ENCODE measurements at regions not wholly inside any gene's neighbourhood (a gene's known extent, or its start where the extent isn't known, plus 50 kb on each side); places are given as distances from the start of the nearest gene placed in this dataset.
"Not testable (repeated sequence)": the region's sequence is repeated elsewhere in the genome, so short reads cannot be mapped to it uniquely, and the experiment has no call there.

- Mint-ChIP-seq H3K9me3 (peaks cover under 1% of the 10 kb centered on the region), H3K4me3 (no peak overlapping the region), H3K27ac (no peak overlapping the region), H3K36me3 (ENCODE audit: low read depth) (no peaks in the 10 kb centered on the region), H3K27me3 (no peaks in the 10 kb centered on the region), H3K4me1 (no peaks in the 10 kb centered on the region)
- intact Hi-C loops (cut with micrococcal nuclease) = no loop called here
- no peak for DNase-seq
Observed at GRCh38 chr5:15133456-15133965, 261.9 kb upstream of the ANKH start.

GRCh38 chr5:15132816-15133405 is 261.3 kb upstream of the ANKH start:
- no peak overlapping the region for H3K4me3 Mint-ChIP-seq
- H3K9me3 Mint-ChIP-seq = peaks cover 3% of the 10 kb centered on the region
- no peaks in the 10 kb centered on the region for H3K27me3 Mint-ChIP-seq
- no peaks in the 10 kb centered on the region for H3K4me1 Mint-ChIP-seq
- no peak overlapping the region for H3K27ac Mint-ChIP-seq
- no peaks in the 10 kb centered on the region for H3K36me3 Mint-ChIP-seq (ENCODE audit: low read depth)
- no peak for DNase-seq
- intact Hi-C loops (cut with micrococcal nuclease) = no loop called here

- Mint-ChIP-seq H3K36me3 (ENCODE audit: low read depth) (no peaks in the 10 kb centered on the region), H3K4me3 (no peak overlapping the region), H3K27ac (no peak overlapping the region), H3K4me1 (no peaks in the 10 kb centered on the region), H3K9me3 (peaks cover 3% of the 10 kb centered on the region), H3K27me3 (no peaks in the 10 kb centered on the region)
- DNase-seq = no peak
- intact Hi-C loops (cut with micrococcal nuclease) = no loop called here
Observed at GRCh38 chr5:15131909-15132308, 260.3 kb upstream of the ANKH start.

GRCh38 chr5:15124871-15125568 is 253.4 kb upstream of the ANKH start:
- H3K27me3 Mint-ChIP-seq = no peaks in the 10 kb centered on the region
- no peak for DNase-seq
- no peak overlapping the region for H3K4me3 Mint-ChIP-seq
- no peak overlapping the region for H3K27ac Mint-ChIP-seq
- no peaks in the 10 kb centered on the region for H3K36me3 Mint-ChIP-seq (ENCODE audit: low read depth)
- intact Hi-C loops (cut with micrococcal nuclease) = no loop called here
- no peaks in the 10 kb centered on the region for H3K4me1 Mint-ChIP-seq
- H3K9me3 Mint-ChIP-seq = peaks cover 3% of the 10 kb centered on the region

DNA sequence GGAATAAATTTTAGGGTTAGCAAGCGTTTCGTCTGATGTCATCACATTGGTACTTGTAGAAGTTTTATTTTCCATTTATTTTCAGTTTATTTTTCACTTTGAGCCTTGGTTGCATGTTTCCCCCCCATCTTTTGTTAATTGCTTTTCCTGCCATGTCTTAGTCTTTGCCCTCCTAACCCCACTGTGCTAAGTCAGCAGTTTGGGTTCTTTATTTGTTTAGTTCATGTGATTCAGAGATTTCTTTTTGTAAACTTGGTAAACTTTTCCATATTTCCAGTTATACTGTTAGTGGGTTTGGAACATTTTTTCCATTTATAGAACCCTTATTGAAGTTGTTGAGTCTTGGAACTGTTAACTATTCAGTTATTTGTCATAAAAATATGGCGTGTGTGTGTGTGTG is 252.9 kb upstream of the ANKH start:
- DNase-seq = no peak
- H3K4me3 Mint-ChIP-seq = no peak overlapping the region
- H3K27me3 Mint-ChIP-seq = no peaks in the 10 kb centered on the region
- no peaks in the 10 kb centered on the region for H3K4me1 Mint-ChIP-seq
- intact Hi-C loops (cut with micrococcal nuclease) = no loop called here
- no peaks in the 10 kb centered on the region for H3K36me3 Mint-ChIP-seq (ENCODE audit: low read depth)
- no peak overlapping the region for H3K27ac Mint-ChIP-seq
- peaks cover 3% of the 10 kb centered on the region for H3K9me3 Mint-ChIP-seq

DNA sequence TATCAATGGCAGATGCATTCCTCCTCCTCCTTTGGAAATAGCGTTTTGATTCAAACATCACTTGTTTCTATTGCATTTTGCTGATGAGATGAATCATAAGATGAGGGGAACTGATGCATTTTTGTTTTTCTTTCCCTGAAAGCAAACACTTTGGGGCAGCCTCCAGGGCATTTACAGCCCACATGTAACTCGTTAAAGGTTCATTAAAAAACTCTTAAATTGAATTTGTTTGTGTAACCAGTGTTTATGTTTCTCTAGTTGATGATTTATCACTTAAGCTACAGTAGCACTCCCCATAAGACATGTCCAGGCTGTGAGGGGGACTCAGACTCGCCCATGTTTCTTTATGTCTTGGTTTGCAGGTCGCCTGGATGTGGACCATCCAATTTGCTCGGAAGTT is 246.1 kb upstream of the ANKH start:
- intact Hi-C loops (cut with micrococcal nuclease) = no loop called here
- no peaks in the 10 kb centered on the region for H3K4me1 Mint-ChIP-seq
- no peaks in the 10 kb centered on the region for H3K9me3 Mint-ChIP-seq
- no peak for DNase-seq
- H3K27ac Mint-ChIP-seq = no peak overlapping the region
- H3K36me3 Mint-ChIP-seq (ENCODE audit: low read depth) = no peaks in the 10 kb centered on the region
- H3K27me3 Mint-ChIP-seq = no peaks in the 10 kb centered on the region
- H3K4me3 Mint-ChIP-seq = no peak overlapping the region

DNA sequence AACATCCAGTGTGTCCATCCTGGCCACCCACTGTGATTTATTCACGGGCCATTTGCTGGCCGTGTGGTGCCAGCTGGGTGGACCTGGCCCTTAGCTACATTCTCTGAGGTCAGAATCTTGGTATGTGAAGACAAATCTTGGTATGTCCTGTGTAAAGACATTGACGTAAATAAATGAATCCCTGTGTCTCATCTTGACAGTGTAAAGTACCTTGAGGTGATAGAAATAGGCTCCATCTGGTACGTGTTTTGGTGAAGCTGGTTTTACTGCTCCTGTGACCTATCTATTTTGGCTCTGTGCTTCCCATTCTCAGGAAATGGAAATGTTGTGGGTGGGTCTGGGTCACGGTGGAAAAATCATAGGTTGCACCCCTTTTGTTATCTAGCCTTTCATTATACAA is 245.4 kb upstream of the ANKH start:
- no peaks in the 10 kb centered on the region for H3K4me1 Mint-ChIP-seq
- H3K4me3 Mint-ChIP-seq = no peak overlapping the region
- no peak for DNase-seq
- no peak overlapping the region for H3K27ac Mint-ChIP-seq
- intact Hi-C loops (cut with micrococcal nuclease) = no loop called here
- no peaks in the 10 kb centered on the region for H3K27me3 Mint-ChIP-seq
- no peaks in the 10 kb centered on the region for H3K9me3 Mint-ChIP-seq
- H3K36me3 Mint-ChIP-seq (ENCODE audit: low read depth) = no peaks in the 10 kb centered on the region

DNA sequence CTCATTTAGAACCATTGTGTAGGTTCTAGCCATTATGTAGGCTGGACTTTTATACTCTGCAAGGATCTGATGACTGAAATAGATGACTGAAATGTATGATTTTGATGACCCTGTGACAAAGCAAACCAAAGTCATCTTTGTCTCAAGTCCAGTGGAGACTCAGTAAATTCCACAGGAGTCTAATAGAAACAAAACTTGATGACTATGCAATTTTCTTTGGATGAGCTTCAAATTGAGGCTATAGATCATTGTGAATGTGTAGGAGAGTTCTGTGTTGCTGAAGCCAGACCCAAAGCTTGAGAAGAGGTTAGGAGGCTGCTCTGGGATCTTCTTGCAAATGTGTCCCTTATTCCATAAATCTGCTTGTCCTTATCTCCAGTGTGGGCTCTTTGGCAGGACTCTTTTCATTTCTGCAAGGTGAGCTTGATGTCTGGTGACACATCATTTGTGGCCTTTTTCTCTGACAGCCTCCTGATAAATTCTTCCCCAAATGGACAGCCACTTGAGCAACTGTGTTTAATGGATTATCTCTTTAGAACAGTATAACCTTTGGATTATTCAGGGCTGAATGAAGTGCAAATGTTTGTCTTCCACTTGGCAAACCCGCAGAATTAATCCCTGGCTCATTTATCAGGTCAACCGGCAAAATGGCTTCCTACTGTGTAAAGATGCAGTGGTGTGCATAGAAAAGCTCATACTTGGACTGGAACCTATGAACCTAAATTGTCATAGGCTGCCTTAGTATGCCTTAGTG is 235.1 kb upstream of the ANKH start:
- H3K27ac Mint-ChIP-seq = no peak overlapping the region
- no peaks in the 10 kb centered on the region for H3K36me3 Mint-ChIP-seq (ENCODE audit: low read depth)
- H3K27me3 Mint-ChIP-seq = no peaks in the 10 kb centered on the region
- no peaks in the 10 kb centered on the region for H3K9me3 Mint-ChIP-seq
- DNase-seq = no peak
- intact Hi-C loops (cut with micrococcal nuclease) = no loop called here
- no peak overlapping the region for H3K4me3 Mint-ChIP-seq
- peaks cover 3% of the 10 kb centered on the region for H3K4me1 Mint-ChIP-seq

GRCh38 chr5:15105799-15106393 is 234.3 kb upstream of the ANKH start:
- Mint-ChIP-seq H3K4me1 (peaks cover 3% of the 10 kb centered on the region), H3K9me3 (no peaks in the 10 kb centered on the region), H3K36me3 (ENCODE audit: low read depth) (no peaks in the 10 kb centered on the region), H3K27me3 (no peaks in the 10 kb centered on the region), H3K4me3 (no peak overlapping the region), H3K27ac (no peak overlapping the region)
- peak; percentile 79 for DNase-seq
- intact Hi-C loops (cut with micrococcal nuclease) = no loop called here

DNA sequence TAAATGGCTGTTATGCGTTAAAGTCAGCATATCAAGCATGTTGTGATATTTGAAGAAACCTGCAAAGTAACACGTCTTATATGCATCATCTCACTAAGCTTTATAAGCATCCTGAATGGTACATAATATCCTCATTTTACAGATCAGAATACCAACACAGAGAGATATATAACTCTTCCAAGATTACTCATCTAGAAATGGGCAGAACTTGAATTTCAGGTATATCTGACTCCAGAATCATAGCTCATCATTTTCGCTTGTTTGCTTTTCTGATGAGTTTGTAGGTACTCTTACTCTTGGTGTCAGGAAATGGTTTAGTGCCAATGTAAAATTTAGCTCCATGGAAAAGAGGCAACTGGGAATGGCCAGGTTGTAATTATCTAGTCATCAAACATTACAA is 232.3 kb upstream of the ANKH start:
- no peak overlapping the region for H3K27ac Mint-ChIP-seq
- intact Hi-C loops (cut with micrococcal nuclease) = no loop called here
- H3K4me3 Mint-ChIP-seq = no peak overlapping the region
- no peak for DNase-seq
- no peaks in the 10 kb centered on the region for H3K36me3 Mint-ChIP-seq (ENCODE audit: low read depth)
- H3K9me3 Mint-ChIP-seq = peaks cover 6% of the 10 kb centered on the region
- peaks cover 3% of the 10 kb centered on the region for H3K4me1 Mint-ChIP-seq
- no peaks in the 10 kb centered on the region for H3K27me3 Mint-ChIP-seq

DNA sequence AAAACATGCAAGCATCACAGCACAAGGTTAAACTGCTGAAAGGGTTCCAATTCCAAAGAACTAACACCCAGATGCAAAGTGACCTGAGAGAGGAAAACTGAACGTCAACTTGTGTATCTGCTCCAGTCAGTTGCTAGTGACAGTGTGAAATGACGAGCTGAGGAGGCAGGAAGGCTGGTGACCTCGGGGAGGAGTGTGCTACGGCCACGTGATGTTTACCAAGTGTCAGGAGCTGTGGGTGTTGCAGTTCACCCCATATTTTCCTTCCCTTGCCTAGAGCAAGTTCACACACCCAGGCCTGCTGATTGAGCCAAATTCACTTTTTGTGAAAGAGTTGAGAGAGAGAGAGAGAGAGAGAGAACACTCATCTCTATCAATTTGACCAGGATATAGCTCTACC is 231.6 kb upstream of the ANKH start:
- H3K9me3 Mint-ChIP-seq = peaks cover 6% of the 10 kb centered on the region
- H3K4me1 Mint-ChIP-seq = peaks cover 3% of the 10 kb centered on the region
- H3K36me3 Mint-ChIP-seq (ENCODE audit: low read depth) = no peaks in the 10 kb centered on the region
- H3K27me3 Mint-ChIP-seq = no peaks in the 10 kb centered on the region
- H3K27ac Mint-ChIP-seq = no peak overlapping the region
- peak; percentile 56 for DNase-seq
- no peak overlapping the region for H3K4me3 Mint-ChIP-seq
- intact Hi-C loops (cut with micrococcal nuclease) = no loop called here

DNA sequence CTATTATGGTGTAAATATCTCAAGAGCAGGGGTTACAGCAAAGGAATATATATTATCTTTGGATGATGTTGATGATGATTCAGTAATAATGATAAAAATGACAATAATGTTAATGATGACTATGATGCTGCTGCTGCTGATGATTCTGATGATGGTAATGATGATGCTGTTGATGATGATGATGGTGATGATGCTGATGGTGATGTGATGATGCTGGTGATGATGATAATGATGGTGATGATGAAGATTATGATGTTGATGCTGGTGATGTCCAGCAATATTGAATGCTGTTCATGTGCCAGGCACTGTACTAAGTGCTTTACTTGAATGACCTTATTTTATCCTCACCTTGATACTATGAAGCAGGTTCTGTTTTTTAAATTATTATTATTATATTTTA is 226.0 kb upstream of the ANKH start:
- intact Hi-C loops (cut with micrococcal nuclease) = no loop called here
- no peak overlapping the region for H3K4me3 Mint-ChIP-seq
- no peaks in the 10 kb centered on the region for H3K27me3 Mint-ChIP-seq
- H3K4me1 Mint-ChIP-seq = no peaks in the 10 kb centered on the region
- no peak for DNase-seq
- H3K36me3 Mint-ChIP-seq (ENCODE audit: low read depth) = no peaks in the 10 kb centered on the region
- H3K27ac Mint-ChIP-seq = no peak overlapping the region
- peaks cover 10% of the 10 kb centered on the region for H3K9me3 Mint-ChIP-seq

DNA sequence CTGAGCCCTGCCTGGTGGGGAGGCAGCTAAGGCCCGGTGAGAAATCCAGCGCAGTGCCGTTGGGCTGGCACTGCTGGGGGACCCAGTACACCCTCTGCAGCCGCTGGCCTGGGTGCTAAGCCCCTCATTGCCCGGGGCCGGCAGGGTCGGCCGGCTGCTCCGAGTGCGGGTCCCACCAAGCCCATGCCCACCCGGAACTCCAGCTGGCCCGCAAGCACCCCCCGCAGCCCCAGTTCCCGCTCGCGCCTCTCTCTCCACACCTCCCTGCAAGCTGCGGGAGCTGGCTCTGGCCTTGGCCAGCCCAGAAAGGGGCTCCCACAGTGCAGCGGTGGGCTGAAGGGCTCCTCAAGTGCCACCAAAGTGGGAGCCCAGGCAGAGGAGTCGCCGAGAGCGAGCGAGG is 225.1 kb upstream of the ANKH start:
- H3K4me3 Mint-ChIP-seq; H3K36me3 Mint-ChIP-seq (ENCODE audit: low read depth); H3K4me1 Mint-ChIP-seq; H3K27me3 Mint-ChIP-seq; DNase-seq; H3K9me3 Mint-ChIP-seq; H3K27ac Mint-ChIP-seq; intact Hi-C loops (cut with micrococcal nuclease): not testable (repeated sequence)

DNA sequence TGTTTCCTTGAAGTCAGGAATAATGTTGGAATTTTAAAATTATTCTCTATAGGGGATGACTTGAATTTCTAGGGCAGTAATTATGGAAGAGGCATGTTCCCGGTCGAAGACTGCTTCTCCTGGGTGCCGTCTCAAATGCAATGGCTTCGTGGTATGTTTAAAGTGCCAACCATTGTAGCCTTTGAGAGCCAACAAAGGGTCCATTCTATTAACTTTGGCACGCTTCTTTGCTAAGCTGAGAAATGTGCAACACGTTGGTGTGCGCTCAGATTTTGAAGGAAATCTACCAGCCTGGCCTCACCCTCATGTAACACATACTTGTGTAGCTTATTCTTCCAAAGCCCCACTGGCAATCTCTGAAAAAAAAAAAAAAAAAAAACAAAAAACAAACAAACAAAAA is 221.2 kb upstream of the ANKH start:
- Mint-ChIP-seq H3K27me3 (no peaks in the 10 kb centered on the region), H3K4me3 (no peak overlapping the region), H3K36me3 (ENCODE audit: low read depth) (no peaks in the 10 kb centered on the region), H3K27ac (no peak overlapping the region), H3K9me3 (peaks cover 4% of the 10 kb centered on the region), H3K4me1 (no peaks in the 10 kb centered on the region)
- intact Hi-C loops (cut with micrococcal nuclease) = no loop called here
- DNase-seq = no peak
